ENCODE measurements at regions not wholly inside any gene's neighbourhood (a gene's known extent, or its start where the extent isn't known, plus 50 kb on each side); places are given as distances from the start of the nearest gene placed in this dataset.
A peak's percentile ranks its signal among the peaks of the same experiment; 100 is the strongest.

- DNase-seq (ENCODE audit: low read depth, low spot score), result no peak
Observed at GRCh38 chr10:128553755-128554154, 427.5 kb upstream of the MKI67 start.

GRCh38 chr10:128556182-128557110 is 430.2 kb upstream of the MKI67 start:
- no peak for DNase-seq (ENCODE audit: low read depth, low spot score)

GRCh38 chr10:128557149-128557710 is 431.0 kb upstream of the MKI67 start:
- DNase-seq (ENCODE audit: low read depth, low spot score), result no peak

- DNase-seq (ENCODE audit: low read depth, low spot score), result no peak
Observed at GRCh38 chr10:128560406-128560805, 434.2 kb upstream of the MKI67 start.

- no peak for DNase-seq (ENCODE audit: low read depth, low spot score)
Observed at GRCh38 chr10:128560993-128561392, 434.8 kb upstream of the MKI67 start.

- DNase-seq (ENCODE audit: low read depth, low spot score), result no peak
Observed at GRCh38 chr10:128563387-128563786, 437.2 kb upstream of the MKI67 start.

- DNase-seq (ENCODE audit: low read depth, low spot score), result no peak
Observed at GRCh38 chr10:128563904-128564303, 437.7 kb upstream of the MKI67 start.

- no peak for DNase-seq (ENCODE audit: low read depth, low spot score)
Observed at GRCh38 chr10:128566361-128566968, 440.2 kb upstream of the MKI67 start.

- peak; percentile 43 for DNase-seq (ENCODE audit: low read depth, low spot score)
Observed at GRCh38 chr10:128567551-128567950, 441.3 kb upstream of the MKI67 start.

- no peak for DNase-seq (ENCODE audit: low read depth, low spot score)
Observed at GRCh38 chr10:128568041-128568440, 441.8 kb upstream of the MKI67 start.

- no peak for DNase-seq (ENCODE audit: low read depth, low spot score)
Observed at GRCh38 chr10:128568491-128568890, 442.3 kb upstream of the MKI67 start.

GRCh38 chr10:128568990-128569945 is 443.0 kb upstream of the MKI67 start:
- peak; percentile 37 for DNase-seq (ENCODE audit: low read depth, low spot score)

GRCh38 chr10:128570319-128570995 is 444.2 kb upstream of the MKI67 start:
- no peak for DNase-seq (ENCODE audit: low read depth, low spot score)

GRCh38 chr10:128571071-128571470 is 444.8 kb upstream of the MKI67 start:
- DNase-seq (ENCODE audit: low read depth, low spot score), result no peak

- peak; percentile 63 for DNase-seq (ENCODE audit: low read depth, low spot score)
Observed at GRCh38 chr10:128571745-128572144, 445.5 kb upstream of the MKI67 start.

GRCh38 chr10:128572696-128573095 is 446.5 kb upstream of the MKI67 start:
- DNase-seq (ENCODE audit: low read depth, low spot score), result no peak

- DNase-seq (ENCODE audit: low read depth, low spot score), result no peak
Observed at GRCh38 chr10:128573281-128573845, 447.1 kb upstream of the MKI67 start.

- peak; percentile 36 for DNase-seq (ENCODE audit: low read depth, low spot score)
Observed at GRCh38 chr10:128573986-128574385, 447.8 kb upstream of the MKI67 start.

GRCh38 chr10:128574581-128575210 is 448.5 kb upstream of the MKI67 start:
- DNase-seq (ENCODE audit: low read depth, low spot score), result peak; percentile 59

GRCh38 chr10:128575761-128576160 is 449.5 kb upstream of the MKI67 start:
- no peak for DNase-seq (ENCODE audit: low read depth, low spot score)

Measured in ELF-1 (cell line).